MM.1S (cell line): ENCODE measurements at regions not wholly inside any gene's neighbourhood (a gene's known extent, or its start where the extent isn't known, plus 50 kb on each side); places are given as distances from the start of the nearest gene placed in this dataset.

Experiments
- EZH2 ChIP-seq: fragments of 300-600 bp; sonication (generic); optimal IDR thresholded peaks from 2 replicates; pipeline ENCODE3; 2017; ENCODE audit warnings: low read depth, mild to moderate bottlenecking, antibody characterized with exemption, low read length, mixed read lengths
- TF ChIP-seq, protein P1 (sequence below): fragments of 300-600 bp; sonication (generic); IDR thresholded peaks from 2 replicates; pipeline ENCODE4 v1.5.1; 2016; ENCODE audit warnings: antibody characterized with exemption, low read length, mixed read lengths

DNA sequence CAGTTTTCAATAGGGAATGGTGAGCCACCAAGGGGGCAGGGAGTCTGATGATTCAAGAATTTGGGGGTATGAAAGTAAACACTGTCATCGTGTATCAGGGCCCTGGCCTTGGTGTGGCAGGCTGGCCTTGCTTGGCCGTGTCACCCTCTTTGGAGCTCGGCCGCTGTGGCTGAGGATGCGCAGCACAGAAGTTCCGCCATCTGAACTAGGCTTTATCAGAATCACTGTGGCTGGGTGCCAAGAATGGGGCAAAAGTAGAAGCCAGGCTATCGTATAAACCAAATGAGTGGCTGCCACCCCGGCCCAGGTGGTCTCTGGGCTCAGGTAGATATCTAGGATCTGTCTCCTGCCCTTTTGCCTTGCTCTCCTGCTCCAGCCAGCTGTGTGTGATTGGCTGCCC, 137.4 kb downstream of the PAPOLA start:
- TF ChIP-seq, protein P1, sequence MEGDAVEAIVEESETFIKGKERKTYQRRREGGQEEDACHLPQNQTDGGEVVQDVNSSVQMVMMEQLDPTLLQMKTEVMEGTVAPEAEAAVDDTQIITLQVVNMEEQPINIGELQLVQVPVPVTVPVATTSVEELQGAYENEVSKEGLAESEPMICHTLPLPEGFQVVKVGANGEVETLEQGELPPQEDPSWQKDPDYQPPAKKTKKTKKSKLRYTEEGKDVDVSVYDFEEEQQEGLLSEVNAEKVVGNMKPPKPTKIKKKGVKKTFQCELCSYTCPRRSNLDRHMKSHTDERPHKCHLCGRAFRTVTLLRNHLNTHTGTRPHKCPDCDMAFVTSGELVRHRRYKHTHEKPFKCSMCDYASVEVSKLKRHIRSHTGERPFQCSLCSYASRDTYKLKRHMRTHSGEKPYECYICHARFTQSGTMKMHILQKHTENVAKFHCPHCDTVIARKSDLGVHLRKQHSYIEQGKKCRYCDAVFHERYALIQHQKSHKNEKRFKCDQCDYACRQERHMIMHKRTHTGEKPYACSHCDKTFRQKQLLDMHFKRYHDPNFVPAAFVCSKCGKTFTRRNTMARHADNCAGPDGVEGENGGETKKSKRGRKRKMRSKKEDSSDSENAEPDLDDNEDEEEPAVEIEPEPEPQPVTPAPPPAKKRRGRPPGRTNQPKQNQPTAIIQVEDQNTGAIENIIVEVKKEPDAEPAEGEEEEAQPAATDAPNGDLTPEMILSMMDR: no peak
- no peak for TF ChIP-seq EZH2
